Skeletal muscle cell (primary cell): ENCODE measurements at regions not wholly inside any gene's neighbourhood (a gene's known extent, or its start where the extent isn't known, plus 50 kb on each side); places are given as distances from the start of the nearest gene placed in this dataset.
"Not testable (repeated sequence)": the region's sequence is repeated elsewhere in the genome, so short reads cannot be mapped to it uniquely, and the experiment has no call there.

Experiments used
- DNase-seq: peaks from one replicate; pipeline ENCODE4 v3.0.0-alpha.2; 2010; ENCODE audit warnings: low read depth
- H3K4me3 ChIP-seq: 2 replicates; pipeline ENCODE4 v1.5.1; 2011; ENCODE audit warnings: low read depth, mild to moderate bottlenecking, control low read depth, low read length, moderate library complexity

DNA sequence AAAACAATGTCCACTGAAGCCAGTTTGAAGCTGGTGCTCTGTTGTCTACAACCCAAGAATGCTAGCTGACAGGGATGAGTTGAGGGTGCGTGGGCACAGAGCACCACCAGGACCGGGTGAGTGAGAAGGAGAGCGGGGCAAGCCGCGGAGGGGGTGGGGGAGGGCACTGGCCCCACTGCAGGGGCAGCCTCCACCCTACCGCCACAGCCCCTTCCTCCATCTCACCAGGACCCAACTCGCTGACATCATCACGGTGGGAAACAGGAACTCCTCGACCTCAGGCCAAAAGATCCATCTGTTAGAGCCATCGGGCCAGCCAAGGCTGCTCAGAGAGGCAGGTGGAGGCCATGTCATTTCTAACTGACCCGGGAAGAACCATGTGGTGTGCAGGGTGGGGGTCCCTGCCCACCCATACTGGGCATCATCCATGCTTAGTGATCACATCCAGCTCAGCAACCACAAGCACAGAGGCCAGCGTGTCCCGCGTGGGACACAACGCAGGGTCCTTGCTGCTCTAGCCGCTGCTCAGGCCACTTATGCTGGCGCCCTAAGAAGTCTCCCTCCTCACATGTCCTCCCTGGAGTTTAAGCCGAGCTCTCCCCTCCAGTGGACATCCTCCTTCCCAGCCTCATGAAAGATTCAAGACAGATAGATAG is 57.6 kb upstream of the GATA2 start:
- no peak overlapping the region for H3K4me3 ChIP-seq
- no peak for DNase-seq

DNA sequence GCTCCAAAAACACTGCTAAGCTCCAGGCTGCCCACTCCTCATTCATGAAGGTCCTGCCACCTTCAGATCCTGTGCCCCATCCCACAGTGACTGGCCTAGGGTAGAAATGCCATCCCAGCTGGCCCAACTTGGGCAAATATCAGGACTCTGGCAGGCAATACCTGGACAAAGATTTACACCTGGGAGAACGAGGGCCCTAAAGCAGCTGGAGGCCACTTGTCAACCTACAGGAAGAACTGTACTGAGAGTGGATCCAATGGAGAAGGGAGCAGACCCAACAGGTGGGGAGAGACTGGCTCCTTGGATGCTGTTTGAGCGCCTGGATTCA is 57.1 kb upstream of the GATA2 start:
- DNase-seq: no peak
- H3K4me3 ChIP-seq: no peak overlapping the region

DNA sequence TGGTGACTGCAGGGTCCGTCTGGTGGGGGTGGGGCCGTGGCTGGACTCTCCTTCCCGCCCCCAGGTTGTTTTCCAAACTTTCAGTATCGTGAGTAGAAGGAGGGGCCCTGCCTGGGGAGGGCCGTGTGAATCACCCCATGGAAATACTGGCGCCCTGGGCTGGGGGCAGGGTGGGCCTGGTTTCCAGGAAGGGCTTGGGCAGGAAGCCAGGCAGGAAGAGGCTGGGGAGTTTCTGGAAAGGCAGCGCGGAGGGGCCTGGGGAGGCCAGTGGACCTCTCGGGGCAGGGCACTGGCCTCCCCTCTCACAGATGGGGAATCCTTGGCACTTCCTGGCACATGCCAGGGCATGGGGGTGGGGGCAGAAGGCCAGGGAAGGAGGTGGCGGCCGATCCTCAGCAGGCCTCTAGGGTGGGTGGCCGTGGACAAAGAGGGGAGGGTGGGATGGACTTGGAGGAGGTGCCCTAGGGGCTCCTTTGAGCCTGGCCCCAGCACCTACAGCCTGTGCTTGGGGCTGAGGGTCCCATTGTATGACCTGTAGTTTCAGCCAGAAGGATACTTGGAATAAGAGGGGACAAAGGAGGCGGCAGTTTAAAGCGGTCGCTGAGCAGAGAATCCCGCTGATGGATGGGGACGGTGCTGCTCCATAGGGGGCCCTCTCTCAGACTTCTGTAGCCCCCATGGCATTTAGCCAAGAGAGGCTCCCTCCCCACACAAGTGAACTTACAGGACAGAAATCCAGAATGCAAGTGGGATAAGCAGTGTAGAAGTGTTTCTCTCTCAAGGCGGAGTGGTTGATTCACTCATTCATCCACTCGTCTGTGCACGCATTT is 56.5 kb upstream of the GATA2 start:
- DNase-seq: peak; percentile 64

GRCh38 chr3:128548426-128549282 is 55.7 kb upstream of the GATA2 start:
- no peak for DNase-seq
- no peak overlapping the region for H3K4me3 ChIP-seq

More for the DNA sequence above, 56.5 kb upstream of the GATA2 start:
- no peak overlapping the region for H3K4me3 ChIP-seq

DNA sequence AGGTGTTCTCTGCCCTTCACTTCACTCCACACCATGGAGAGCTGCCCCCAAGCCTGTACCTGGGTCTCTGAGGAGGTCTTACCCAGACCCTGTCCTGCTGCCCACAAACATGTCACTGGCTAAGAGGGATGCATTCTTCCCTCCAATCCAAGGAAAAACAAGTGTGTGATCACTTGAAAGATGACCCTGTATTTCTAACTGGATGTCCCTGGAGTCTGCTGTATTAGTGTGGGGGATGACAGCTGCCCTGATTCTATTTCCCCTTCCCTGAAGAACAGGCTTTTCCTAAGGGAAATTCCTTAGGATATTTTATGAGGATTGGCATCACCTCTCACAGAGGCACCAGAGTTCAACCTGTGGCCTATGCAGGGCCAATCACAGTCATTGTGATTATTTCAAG is 55.0 kb upstream of the GATA2 start:
- H3K4me3 ChIP-seq: no peak overlapping the region
- DNase-seq: no peak

DNA sequence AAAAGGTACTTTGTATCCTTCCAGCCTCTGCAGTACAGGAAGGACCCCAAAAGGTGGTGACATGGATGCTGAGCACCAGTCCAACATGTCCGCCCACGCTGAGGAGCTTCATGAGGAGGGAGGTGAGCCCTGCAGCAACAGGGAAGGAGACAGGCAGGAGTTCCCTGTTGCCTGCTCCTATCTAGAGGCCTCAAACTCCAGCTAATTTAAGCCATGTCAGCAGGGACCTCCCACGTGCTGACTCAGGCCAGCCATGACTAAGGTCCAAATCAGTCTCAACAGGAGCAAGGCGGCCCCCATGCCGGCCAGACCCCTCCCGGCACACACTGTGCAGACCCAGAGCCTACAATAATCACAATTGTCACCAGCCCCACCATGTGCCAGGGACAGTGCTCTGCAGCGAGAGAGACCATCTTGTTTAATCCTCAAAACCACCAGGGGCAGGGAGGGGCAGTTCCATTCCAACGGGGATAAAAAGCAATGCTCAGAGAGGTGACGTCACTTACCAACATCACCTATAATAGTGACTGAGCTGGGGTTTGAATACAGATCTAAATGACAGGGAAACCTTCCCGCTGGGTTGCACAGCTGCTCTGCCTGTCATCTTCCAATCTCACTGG is 54.5 kb upstream of the GATA2 start:
- no peak for DNase-seq
- H3K4me3 ChIP-seq: no peak overlapping the region

GRCh38 chr3:128546646-128547045 is 53.6 kb upstream of the GATA2 start:
- DNase-seq: no peak
- H3K4me3 ChIP-seq: no peak overlapping the region

- no peak for DNase-seq
- no peak overlapping the region for H3K4me3 ChIP-seq
Measured at GRCh38 chr3:128545120-128545752, 52.2 kb upstream of the GATA2 start.

DNA sequence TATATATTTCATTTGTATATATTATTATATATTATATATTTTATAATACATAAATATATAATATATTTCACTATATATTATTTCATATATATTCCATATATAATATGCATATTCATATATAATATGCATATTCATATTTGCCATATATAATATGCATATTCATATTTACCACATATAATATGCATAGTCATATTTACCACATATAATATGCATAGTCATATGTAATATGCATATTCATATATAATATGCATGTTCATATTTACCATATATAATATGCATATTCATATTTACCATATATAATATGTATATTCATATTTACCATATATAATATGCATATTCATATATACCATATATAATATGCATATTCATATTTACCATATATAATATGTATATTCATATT is 51.2 kb upstream of the GATA2 start:
- DNase-seq: no peak
- no peak overlapping the region for H3K4me3 ChIP-seq

- H3K4me3 ChIP-seq, DNase-seq: not testable (repeated sequence)
Measured at GRCh38 chr3:128543570-128544174, 50.7 kb upstream of the GATA2 start.
